Hypothalamus (tissue), 51 donors: ENCODE measurements at regions not wholly inside any gene's neighbourhood (a gene's known extent, or its start where the extent isn't known, plus 50 kb on each side); places are given as distances from the start of the nearest gene placed in this dataset.
A peak's percentile ranks its signal among the peaks of the same experiment; 100 is the strongest.

Source experiments
- DNase-seq, 51 donors: peaks; one replicate each; lab custom pipeline; 2025; lab: John Stamatoyannopoulos, UW

DNA sequence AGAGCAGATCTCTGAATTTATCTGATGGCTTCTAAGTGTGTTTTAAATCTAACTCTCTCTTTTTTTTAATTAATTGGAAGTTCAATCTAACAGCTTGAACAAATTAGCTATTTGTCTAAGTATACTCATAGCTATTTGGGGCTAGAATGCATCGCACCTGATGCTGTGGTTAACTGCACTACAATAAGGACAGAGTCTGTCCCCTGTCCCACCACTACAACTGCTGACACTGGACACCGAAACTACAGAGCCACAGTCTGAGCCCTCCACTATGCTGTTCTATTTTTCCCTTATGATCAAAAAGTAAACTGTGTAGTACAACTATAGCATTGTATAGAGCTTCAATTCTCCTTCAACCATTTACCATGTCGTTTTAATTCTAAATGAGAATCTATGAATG, 89.4 kb upstream of the AHR start:
- DNase-seq, result no peak

DNA sequence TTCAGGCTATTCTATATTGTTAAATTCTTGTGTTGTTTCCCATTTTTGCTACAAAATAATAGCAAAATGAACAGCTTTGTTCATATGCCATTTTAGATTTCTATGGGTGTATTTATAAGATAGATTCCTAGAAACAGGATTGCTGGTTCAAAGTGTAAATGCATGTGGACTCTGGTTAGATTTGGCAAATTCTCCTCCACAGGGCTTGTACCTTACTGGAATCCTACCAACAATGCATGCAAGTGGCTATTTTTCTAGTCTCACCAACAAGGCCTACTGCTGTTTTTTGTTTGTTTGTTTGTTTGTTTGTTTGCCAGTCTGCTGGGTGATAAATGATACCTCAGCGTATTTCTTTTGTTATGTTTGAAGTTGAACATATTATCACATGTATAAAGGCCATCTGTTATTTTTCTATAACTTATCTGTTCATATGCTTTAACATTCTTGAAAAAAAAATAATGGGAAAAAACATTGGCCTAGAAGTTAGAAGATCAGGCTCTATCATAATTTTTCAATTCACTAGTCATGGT, 87.1 kb upstream of the AHR start:
- no peak for DNase-seq

DNA sequence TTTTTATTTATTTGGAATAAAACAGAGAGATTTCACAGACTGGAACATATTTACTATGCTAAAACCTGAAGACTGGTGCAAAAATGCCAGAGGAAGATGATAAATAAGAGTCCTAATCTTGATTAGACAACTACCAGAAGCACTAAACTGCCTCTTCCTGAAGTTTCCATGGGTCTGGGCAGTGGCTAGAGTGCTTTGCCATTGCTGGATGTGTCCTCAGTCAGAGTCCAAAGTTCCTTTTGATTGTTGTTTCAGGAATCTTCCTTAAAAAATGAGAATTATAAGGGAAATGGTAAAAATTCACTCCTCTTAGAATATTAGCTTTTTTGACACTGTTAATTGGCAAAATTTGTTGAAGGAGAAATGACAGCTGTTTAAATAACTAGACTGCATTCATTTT, 86.3 kb upstream of the AHR start:
- DNase-seq, result no peak

DNA sequence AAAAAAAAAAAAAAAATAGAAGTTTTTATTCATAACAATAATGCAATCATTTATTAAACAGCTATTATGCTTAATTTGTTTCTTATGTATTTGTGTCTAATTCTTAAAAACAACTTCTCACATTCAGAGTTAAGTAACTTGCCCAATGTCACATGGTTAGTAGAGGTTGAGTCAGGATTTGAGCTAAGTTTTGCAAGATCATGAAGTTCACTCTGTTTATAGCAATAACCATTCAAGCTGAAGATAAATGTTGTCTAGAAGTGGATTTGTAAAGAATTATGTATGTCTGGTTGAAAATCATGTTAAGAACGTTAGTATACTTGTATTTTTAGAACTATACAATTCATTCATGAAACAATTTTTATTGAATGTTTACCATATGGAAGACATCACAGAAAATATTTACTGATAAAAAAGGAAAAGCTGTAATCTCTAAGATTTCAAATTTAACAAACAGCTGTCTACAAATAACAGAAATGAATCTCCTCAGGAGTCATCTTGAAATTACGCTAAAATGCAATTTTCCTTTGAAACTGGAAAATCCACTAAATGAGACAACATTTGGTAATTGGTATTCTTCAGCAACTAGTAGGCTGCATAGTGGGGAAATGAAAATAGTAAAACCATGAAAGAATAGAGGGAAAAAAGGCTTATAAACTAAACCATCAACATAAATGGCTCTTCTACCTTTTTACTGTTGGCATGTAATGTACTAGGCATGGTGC, 70.5 kb upstream of the AHR start:
- no peak for DNase-seq

DNA sequence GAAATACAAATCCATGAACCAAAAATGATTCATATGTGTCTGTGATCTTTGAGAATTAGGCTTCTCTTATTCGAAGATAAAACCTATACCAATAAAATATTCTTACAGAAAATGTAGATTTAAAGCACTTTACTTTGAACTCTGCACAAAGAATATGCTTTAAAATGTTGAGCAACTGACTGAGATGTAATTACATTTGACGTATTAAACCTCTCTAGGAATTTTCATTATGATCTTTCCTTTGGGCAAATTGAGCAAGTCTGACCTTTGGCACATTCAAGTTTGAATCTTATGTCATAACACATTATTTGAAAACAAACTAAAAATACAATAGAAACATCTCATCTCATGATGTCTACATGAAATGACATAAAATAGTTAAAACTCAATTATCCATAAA, 69.2 kb upstream of the AHR start:
- DNase-seq, result no peak

DNA sequence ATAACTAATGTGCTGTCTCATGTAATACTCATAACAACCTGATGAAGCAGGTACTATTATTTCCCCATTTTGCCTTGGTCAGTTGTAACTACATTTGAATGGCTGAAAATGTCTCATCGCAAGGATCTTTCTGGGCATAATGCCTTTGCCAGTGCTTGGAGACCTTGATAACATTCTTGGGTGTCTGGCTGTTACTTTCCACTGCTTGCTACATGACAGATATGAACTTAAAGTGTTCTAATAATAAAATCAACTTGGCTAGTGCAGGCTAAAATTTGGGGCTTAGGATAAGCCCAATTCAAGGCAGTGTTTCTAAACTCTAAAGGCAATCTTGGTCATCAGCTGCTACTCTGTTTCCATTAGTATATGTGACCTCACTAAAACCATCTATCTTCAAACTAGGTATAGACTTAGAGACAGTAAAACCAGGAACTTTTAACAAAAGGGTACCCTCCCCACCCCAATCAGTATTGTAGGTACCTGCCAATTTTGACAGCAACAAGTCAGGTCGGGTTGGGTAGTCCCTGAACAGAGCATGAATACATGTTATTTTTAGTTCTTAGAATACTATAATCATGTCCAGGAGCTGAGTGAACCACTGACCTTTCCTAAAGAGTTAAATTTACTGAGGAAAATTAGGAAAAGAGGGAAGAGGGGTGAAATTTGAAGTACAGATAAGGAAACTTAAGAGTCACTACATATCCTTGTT, 68.2 kb upstream of the AHR start:
- no peak for DNase-seq

DNA sequence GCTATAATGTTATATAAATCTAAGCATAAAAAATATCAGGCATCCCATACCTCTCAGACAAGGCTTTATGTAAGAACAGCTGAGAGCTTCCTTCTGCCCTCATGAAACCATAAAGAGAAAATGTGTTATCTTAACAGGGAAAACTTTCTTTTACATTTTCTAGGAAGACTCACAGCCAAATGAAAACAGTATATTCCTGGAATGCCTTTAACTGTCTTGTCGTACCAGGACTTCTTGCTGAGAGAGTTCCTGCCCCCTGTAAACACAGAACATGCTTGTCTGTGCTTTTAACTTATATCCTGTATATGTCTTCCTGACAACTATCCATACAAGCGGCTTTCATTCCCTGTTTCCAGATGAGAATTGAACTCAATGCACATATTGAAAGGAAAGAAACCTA, 64.8 kb upstream of the AHR start:
- DNase-seq, result no peak

DNA sequence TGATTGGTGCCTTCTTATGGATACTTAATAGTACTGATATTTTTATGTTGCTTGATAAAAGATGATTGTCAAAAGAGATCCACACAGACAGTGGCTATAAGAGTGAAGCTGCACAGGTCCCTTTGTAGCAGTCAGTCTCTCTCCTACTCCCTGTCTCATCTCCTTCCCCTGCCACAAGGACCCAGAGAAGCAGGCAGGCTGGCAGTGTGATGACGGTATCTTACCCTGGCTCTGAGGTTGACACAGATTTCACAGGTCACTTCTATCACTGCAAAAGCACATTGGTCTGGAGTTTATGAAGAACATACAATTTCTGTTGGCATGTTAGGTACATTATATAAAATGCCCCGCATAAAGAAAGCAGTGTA, 64.4 kb upstream of the AHR start:
- DNase-seq, result peak in 1 of 51 donors; percentile 30

DNA sequence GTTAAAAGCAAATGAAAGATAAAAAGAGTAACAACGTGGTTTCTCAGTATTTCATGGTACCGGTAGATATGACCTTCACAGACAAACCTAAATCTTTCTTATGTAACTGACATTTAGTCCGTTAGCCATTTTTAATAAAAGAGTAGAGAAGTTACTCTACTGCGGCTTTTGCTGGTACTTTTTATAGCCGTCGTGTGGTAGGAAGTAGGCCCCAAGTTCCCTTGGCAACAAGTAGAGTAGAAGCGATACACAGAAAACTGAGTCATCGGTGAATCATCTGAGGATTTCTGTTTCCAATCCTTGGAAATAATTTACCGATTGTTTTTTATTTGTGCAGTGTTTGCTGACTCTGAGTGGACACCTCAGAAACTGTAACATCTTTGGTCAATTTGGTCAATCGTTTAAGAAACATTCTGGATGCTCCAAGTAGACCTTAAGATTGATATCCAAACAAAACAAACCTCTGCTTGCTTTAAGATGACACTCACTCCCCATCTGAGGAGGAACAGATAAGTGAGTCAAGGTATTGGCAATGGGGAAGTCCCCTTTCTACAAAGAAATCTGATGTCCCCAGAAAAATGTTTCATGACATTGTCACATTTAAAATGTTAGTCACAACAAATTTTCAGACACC, 63.9 kb upstream of the AHR start:
- peak in 4 of 51 donors; percentile 0 to 54 (median 2) for DNase-seq

DNA sequence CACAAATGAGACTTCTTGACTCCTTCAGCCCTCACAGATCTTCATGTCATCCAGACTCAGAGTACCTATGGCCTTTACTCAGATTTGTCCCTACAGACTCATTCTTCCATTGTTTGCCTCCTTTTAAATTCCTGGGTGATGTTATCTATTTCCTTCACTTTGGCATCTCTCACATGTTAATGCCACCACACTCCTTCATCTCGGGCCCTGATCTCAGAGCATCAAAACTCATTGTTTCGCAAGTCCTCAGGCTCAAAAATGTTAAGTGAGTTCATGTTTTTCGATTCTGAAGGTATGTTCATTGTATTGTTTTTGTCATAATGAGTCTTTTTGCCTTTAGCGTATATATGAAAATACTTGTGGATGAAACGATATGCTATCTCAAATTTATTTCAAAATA, 62.3 kb upstream of the AHR start:
- no peak for DNase-seq

DNA sequence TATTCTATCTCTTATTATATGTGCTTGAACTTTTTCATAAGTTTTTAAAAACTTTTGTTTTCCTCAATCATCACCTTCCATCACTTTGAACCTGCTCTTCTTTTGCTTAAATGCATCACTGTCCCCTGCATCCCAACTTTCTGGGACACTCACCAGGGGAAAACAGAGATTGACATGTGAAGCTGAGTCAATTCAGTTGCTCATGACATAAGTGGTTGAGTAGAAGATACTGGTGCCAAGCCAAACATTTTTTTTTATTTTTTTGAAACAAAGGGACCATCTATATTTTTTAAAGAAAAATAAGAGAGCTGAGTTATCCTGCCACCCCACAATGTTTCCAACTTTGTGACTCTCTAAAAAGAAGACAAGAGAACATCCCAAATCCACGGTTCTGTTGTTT, 61.8 kb upstream of the AHR start:
- no peak for DNase-seq

DNA sequence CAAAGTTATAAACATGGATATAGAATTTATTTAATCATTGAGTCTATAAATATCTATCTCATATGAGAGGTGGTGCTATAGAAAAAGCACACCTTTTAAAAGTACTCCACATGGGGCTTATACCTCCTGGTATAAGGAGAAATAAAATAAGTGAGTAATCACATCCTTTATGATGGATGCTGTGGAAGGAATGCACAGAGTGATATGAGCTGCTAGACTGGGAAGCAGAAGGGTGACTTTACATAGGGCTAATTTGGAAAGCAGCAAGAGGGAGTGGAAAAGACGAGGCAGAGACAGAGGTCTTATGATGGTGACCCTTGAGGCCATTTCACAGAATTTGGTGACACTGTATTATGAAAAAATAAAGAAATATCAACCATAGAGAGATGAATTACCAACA, 59.4 kb upstream of the AHR start:
- no peak for DNase-seq

DNA sequence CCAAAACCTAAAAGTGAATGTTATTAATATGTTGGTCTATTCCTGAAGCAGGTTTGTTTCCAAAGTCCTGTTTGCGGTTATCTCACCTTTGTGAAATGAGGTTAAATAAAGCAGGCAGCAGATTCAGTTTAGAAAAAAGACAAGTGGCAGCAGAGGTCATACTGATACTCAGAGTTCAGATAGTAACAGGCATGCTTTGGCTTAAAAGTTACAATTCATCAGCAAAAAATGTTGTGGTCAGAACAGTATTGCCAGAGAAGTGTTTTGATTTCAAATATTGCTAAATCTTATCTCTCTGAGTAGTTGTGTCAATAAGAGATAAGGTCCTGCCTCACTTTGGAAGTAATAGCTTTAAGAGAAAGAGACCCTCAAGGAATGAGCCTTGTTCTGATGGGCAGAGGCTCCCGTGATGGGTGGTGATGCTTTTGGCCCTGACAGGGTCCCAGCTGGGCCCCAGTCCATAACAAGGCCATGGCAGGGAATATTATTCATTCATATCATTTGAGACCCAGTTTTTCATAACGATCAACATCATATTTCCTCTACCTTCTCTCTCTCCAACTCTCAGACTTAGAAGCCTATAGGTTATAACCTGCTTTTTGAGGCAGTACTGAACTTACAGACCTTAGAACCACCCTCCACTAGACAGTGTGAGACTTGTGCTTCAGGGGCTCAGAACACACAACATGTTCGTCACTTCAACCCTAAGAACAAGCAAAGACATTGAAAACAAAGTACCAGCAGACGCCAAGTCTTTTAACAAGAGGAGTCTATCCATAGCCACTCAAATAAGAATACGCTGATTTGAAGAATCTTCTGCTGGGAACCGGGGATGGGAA, 58.5 kb upstream of the AHR start:
- no peak for DNase-seq

DNA sequence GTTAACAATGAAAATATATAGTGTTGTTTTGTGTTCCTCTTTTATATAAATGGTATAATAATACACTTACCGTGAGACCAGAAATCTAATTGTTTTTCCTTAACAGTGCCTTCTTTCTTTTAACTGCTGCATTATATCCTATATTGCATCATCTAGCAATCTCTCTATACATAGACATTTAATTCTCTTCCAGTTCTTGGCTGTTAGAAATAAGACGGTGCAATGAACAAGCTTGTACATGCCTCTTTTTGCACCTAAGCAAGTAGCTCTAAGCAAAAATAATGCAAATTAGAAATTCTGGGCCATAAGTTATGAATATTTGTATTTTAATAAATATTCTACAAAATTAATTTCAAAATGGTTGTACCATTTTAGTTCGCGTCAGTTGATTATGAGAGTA, 55.9 kb upstream of the AHR start:
- DNase-seq, result no peak

DNA sequence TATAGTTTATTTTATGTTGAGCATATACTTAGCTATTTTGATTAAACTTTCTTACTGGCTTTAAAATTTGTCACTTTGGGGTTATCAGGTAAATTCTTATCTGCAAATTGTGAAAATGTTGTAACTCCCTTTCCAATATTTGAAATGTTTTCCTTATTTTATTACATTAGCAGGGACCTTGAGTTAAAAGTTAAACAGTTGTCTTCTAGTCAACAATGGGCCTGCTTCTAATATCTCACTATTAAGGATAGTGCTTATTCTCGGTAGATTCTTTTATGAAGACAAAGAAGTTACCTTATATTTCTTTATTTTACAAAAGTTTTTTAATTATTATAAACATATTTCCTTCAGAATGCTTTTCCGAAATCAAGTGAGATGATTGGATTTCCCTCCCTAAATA, 53.7 kb upstream of the AHR start:
- DNase-seq, result no peak

DNA sequence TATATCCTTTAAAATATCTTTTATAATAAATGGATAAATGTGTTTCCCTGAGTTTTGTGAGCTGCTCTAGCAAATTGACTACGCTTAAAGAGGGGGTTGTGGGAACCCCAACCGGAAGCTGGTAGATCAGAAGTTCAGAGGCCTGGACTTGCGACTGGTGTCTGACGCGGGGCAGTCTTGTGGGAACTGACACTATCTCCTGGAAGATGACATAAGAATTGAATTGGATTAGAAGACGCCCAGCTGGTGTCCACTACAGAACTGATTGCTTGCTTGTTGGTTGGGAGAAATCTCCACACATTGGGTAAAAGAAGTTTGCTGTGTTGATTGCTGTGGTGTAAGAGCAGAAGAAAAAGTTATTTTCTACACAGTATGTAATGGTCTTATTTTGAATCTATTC, 51.1 kb upstream of the AHR start:
- no peak for DNase-seq

DNA sequence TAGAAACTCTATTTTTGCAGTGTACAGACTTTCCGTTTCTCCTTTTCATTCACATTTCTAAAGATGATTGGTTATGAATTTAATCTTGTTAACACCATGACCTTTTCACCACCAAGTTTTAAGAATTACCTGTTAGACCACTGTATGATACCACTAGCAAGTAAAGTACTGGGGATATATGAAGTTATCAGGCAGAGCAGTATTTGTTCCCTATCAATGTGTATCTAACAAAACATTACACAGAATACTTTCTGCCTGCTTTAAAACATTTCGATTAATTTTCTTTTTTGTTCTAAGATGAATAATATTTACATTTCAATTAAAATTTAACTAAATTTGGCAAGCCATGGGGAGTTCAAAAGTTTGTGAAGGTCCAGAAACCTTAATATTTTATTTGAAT, 49.9 kb upstream of the AHR start:
- no peak for DNase-seq
